Left colon (tissue), 2 donors: ENCODE measurements at regions not wholly inside any gene's neighbourhood (a gene's known extent, or its start where the extent isn't known, plus 50 kb on each side); places are given as distances from the start of the nearest gene placed in this dataset.
A peak's percentile ranks its signal among the peaks of the same experiment; 100 is the strongest.
"Not testable (repeated sequence)": the region's sequence is repeated elsewhere in the genome, so short reads cannot be mapped to it uniquely, and the experiment has no call there.

ENCODE experiments used
- ATAC-seq: fragments of 200-7000 bp; cut with Tn5 transposase; one replicate; pipeline ENCODE4 v1.9.1; 2020; ENCODE audit warnings: mild to moderate bottlenecking, moderate library complexity
- DNase-seq, 2 donors: peaks; one replicate each; pipeline ENCODE4 v3.0.0-alpha.2; 2020
- intact Hi-C, 2 donors: fragments of 100-400 bp; cut with DNase I in 1 of 2; cut with micrococcal nuclease in 1 of 2; formaldehyde crosslinking; loops; one replicate each; pipeline versions ENCODE4 v1.11.2 to v1.14.0; 2022; cut with DNase I, micrococcal nuclease
- donor health status: DM: no; HTN: no; CAD: no.
- donor health status: DM: yes; HTN: yes; CAD: no.

GRCh38 chr2:49812730-49813129 is 658.4 kb upstream of the FSHR start:
- intact Hi-C loops: no loop called here
- no peak for DNase-seq
- no peak for ATAC-seq

GRCh38 chr2:49811502-49811901 is 657.2 kb upstream of the FSHR start:
- DNase-seq (no peak), ATAC-seq (no peak)
- intact Hi-C loops: no loop called here

GRCh38 chr2:49807689-49808088 is 653.4 kb upstream of the FSHR start:
- no peak for ATAC-seq
- DNase-seq: no peak
- intact Hi-C loops: no loop called here

- no peak for ATAC-seq
- intact Hi-C loops: no loop called here
- DNase-seq: no peak
These were observed 649.8 kb upstream of the FSHR start for GRCh38 chr2:49804111-49804510.

- intact Hi-C loops: no loop called here
- ATAC-seq (no peak), DNase-seq (no peak)
These were observed 647.7 kb upstream of the FSHR start for GRCh38 chr2:49801898-49802450.

- intact Hi-C loops: no loop called here
- no peak for ATAC-seq
- DNase-seq: no peak
These were observed 644.3 kb upstream of the FSHR start for GRCh38 chr2:49798570-49798969.

GRCh38 chr2:49796266-49796665 is 642.0 kb upstream of the FSHR start:
- DNase-seq (no peak), ATAC-seq (no peak)
- intact Hi-C loops: no loop called here

- DNase-seq: no peak
- no peak for ATAC-seq
- intact Hi-C loops: no loop called here
These were observed 640.1 kb upstream of the FSHR start for GRCh38 chr2:49794396-49794795.

- DNase-seq: no peak
- no peak for ATAC-seq
- intact Hi-C loops: no loop called here
These were observed 634.0 kb upstream of the FSHR start for GRCh38 chr2:49788300-49788699.

GRCh38 chr2:49780949-49781348 is 626.6 kb upstream of the FSHR start:
- ATAC-seq (no peak), DNase-seq (no peak)
- intact Hi-C loops: no loop called here

GRCh38 chr2:49772299-49772970 is 618.1 kb upstream of the FSHR start:
- DNase-seq (no peak), ATAC-seq (no peak)
- intact Hi-C loops: no loop called here

GRCh38 chr2:49770919-49771318 is 616.6 kb upstream of the FSHR start:
- intact Hi-C loops: no loop called here
- ATAC-seq (no peak), DNase-seq (peak in 1 of 2 donors; percentile 4)

GRCh38 chr2:49767316-49767715 is 613.0 kb upstream of the FSHR start:
- intact Hi-C loops: no loop called here
- DNase-seq (no peak), ATAC-seq (no peak)

- DNase-seq (no peak), ATAC-seq (no peak)
- intact Hi-C loops: no loop called here
These were observed 601.5 kb upstream of the FSHR start for GRCh38 chr2:49755777-49756176.

- ATAC-seq (no peak), DNase-seq (no peak)
- intact Hi-C loops: no loop called here
These were observed 600.1 kb upstream of the FSHR start for GRCh38 chr2:49754381-49754780.

GRCh38 chr2:49753344-49753985 is 599.1 kb upstream of the FSHR start:
- intact Hi-C loops: no loop called here
- no peak for ATAC-seq
- DNase-seq: no peak

- intact Hi-C loops: no loop called here
- DNase-seq (no peak), ATAC-seq (no peak)
These were observed 583.3 kb upstream of the FSHR start for GRCh38 chr2:49737606-49738005.

- intact Hi-C loops, DNase-seq: not testable (repeated sequence)
These were observed 578.6 kb upstream of the FSHR start for GRCh38 chr2:49732924-49733323.

GRCh38 chr2:49719241-49719640 is 564.9 kb upstream of the FSHR start:
- DNase-seq: no peak
- intact Hi-C loops: no loop called here

More at GRCh38 chr2:49732924-49733323, 578.6 kb upstream of the FSHR start:
- ATAC-seq: not testable (repeated sequence)

GRCh38 chr2:49715597-49715996 is 561.3 kb upstream of the FSHR start:
- no peak for DNase-seq
- intact Hi-C loops: no loop called here
- no peak for ATAC-seq

More at GRCh38 chr2:49719241-49719640, 564.9 kb upstream of the FSHR start:
- ATAC-seq: no peak

- intact Hi-C loops: no loop called here
- DNase-seq: no peak
- no peak for ATAC-seq
These were observed 560.1 kb upstream of the FSHR start for GRCh38 chr2:49714454-49714853.
